ENCODE measurements at regions not wholly inside any gene's neighbourhood (a gene's known extent, or its start where the extent isn't known, plus 50 kb on each side); places are given as distances from the start of the nearest gene placed in this dataset.

DNA sequence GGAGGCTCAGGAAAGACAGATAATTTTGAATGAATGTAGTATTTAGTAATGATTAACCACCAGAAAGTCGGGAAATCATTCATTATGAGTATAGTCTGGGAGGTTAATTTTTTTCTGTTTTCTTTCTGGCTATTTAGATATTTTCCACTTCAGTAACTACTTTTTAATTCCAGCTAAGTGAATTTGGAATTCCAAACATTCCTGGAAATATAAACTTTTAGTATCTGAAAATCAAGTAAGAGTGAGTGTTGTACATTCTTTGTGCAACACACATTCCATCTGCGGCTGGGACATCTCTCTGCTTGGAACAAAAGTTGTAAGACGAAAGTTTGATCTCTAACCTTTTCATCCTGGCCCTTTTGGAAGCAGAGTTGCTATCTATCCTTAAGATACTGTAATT lies 275.7 kb upstream of the SPRED2 start:
- Histone ChIP-seq H3K4me2 (ENCODE audit: insufficient read depth in 1 of 2, low read depth in 2 of 2, low read length in 2 of 2) (no peak overlapping the region), H3K23ac (ENCODE audit: insufficient read length) (no peak overlapping the region), H3K4me3 (ENCODE audit: extremely low read depth in 1 of 4, insufficient read depth in 2 of 4, low read depth in 3 of 4, low read length in 4 of 4) (no peak overlapping the region), H3K23me2 (ENCODE audit: low read depth, low read length) (no peaks in the 10 kb centered on the region), H3K4me1 (replicated peaks in 1 of 4; ENCODE audit: control insufficient read depth in 3 of 4, insufficient read depth in 4 of 4, low read length in 3 of 4) (no peaks in the 10 kb centered on the region), H3K56ac (replicated peaks; ENCODE audit: insufficient read length, low read depth, low read length) (no peak overlapping the region), H2BK20ac (ENCODE audit: low read length) (no peak overlapping the region), H3K27me3 (replicated peaks in 1 of 4; ENCODE audit: control insufficient read depth in 3 of 4, extremely low read depth in 1 of 4, insufficient read depth in 3 of 4, low read length in 3 of 4) (no peaks in the 10 kb centered on the region), H3K79me2 (ENCODE audit: control insufficient read depth in 1 of 2, insufficient read depth in 2 of 2, low read length in 2 of 2) (no peaks in the 10 kb centered on the region), H3K9ac (replicated peaks in 1 of 4; ENCODE audit: extremely low read depth in 1 of 4, low read depth in 3 of 4, low read length in 3 of 4) (no peak overlapping the region), H3K79me1 (ENCODE audit: low read depth, low read length) (no peaks in the 10 kb centered on the region), H3K9me3 (ENCODE audit: insufficient read depth in 2 of 2, low read depth in 1 of 2, low read length in 1 of 2) (no peaks in the 10 kb centered on the region), H2AFZ (ENCODE audit: low read length) (no peak overlapping the region), H4K8ac (ENCODE audit: extremely low read depth, insufficient read depth, low read length) (no peak overlapping the region), H4K91ac (replicated peaks; ENCODE audit: insufficient read length, low read length) (no peak overlapping the region), H2BK12ac (ENCODE audit: low read depth, low read length) (no peak overlapping the region), H4K20me1 (replicated peaks in 1 of 2; ENCODE audit: control insufficient read depth in 1 of 2, insufficient read depth in 2 of 2, low read length in 2 of 2) (peaks cover 0 to 3% of the 10 kb centered on the region in 2 experiments), H3K27ac (ENCODE audit: low read depth, low read length) (no peak overlapping the region), H3K36me3 (ENCODE audit: control insufficient read depth in 2 of 4, insufficient read depth in 4 of 4, low read length in 3 of 4) (no peaks in the 10 kb centered on the region), H3K14ac (ENCODE audit: insufficient read length) (no peak overlapping the region), H2BK120ac (replicated peaks; ENCODE audit: low read depth, low read length) (no peak overlapping the region), H4K5ac (ENCODE audit: insufficient read length, low read depth, low read length) (no peak overlapping the region), H3K18ac (ENCODE audit: extremely low read depth, low read length) (no peak overlapping the region), H2AK5ac (ENCODE audit: low read depth, low read length) (no peak overlapping the region), H2BK15ac (ENCODE audit: low read length) (no peak overlapping the region), H2BK5ac (ENCODE audit: low read depth, low read length) (no peak overlapping the region), H3K4ac (replicated peaks; ENCODE audit: insufficient read length, low read depth, low read length) (no peak overlapping the region)
- no peak for TF ChIP-seq TCF12 (IDR thresholded peaks at IDR 0.05; ENCODE audit: low read depth, low read length)
- no peak for TF ChIP-seq HDAC2 (IDR thresholded peaks at IDR 0.05; ENCODE audit: borderline replicate concordance in 1 of 2, low read depth in 2 of 2, low read length in 2 of 2)
- no peak for TF ChIP-seq CTBP2 (IDR thresholded peaks at IDR 0.05; ENCODE audit: borderline replicate concordance, insufficient read depth, insufficient read length, low read length)
- no peak for TF ChIP-seq RXRA (IDR thresholded peaks at IDR 0.05; ENCODE audit: insufficient read depth, low read depth, low read length)
- TF ChIP-seq, protein P1, sequence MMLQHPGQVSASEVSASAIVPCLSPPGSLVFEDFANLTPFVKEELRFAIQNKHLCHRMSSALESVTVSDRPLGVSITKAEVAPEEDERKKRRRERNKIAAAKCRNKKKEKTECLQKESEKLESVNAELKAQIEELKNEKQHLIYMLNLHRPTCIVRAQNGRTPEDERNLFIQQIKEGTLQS (IDR thresholded peaks at IDR 0.05; ENCODE audit: insufficient read depth, low read depth, low read length): no peak
- no peak for TF ChIP-seq SP2 (IDR thresholded peaks at IDR 0.05; ENCODE audit: low read length)
- no peak for TF ChIP-seq GABPA (IDR thresholded peaks at IDR 0.05; ENCODE audit: borderline replicate concordance, insufficient read depth, low read length)
- CTCF ChIA-PET (ENCODE audit: partially characterized antibody): no interaction called here
- DNase-seq (ENCODE audit: low read depth in 1 of 2, low spot score in 2 of 2): no peak
- POLR2A ChIA-PET (ENCODE audit: partially characterized antibody): no interaction called here
- no peak for FAIRE-seq
- WGBS, 2 experiments (ENCODE audit: extremely low coverage in 1 of 2, insufficient coverage in 1 of 2, insufficient read length in 1 of 2, insufficient replicate concordance in 2 of 2, low coverage in 1 of 2, low lambda C conversion rate in 2 of 2, missing lambda C conversion rate in 1 of 2): 97% methylated on average over 3 of the region's 3 CpGs; no CpG with 5 or more reads in 1 of the 2 experiments
